ENCODE measurements at regions not wholly inside any gene's neighbourhood (a gene's known extent, or its start where the extent isn't known, plus 50 kb on each side); places are given as distances from the start of the nearest gene placed in this dataset.

DNA sequence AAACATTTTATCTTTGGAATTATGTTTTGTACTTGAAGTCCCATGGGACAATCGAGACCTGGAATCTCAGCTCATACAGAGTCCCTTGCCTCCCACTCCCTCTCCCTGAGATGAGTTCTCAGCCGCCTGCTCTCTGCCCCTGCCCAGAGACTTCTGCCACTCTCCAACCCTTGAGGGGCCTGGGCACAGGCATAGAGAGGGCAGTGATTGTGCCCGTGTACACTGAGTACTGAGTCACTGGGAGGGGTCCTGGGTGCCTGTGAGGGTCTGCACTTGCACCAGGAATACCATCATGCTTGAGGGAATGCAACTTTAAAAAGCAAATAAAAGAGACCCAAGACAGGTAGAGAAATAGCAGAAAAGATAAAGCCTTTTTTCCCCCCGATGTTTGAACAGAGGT is 453.8 kb upstream of the HS3ST5 start:
- intact Hi-C loops (cut with DNase I) = no loop called here
- no peak for DNase-seq (ENCODE audit: low spot score)

GRCh38 chr6:114793428-114793827 is 450.6 kb upstream of the HS3ST5 start:
- intact Hi-C loops (cut with DNase I) = no loop called here
- DNase-seq (ENCODE audit: low spot score) = no peak

- intact Hi-C loops (cut with DNase I) = no loop called here
- DNase-seq (ENCODE audit: low spot score) = no peak
These were observed 442.7 kb upstream of the HS3ST5 start for GRCh38 chr6:114785235-114786127.

DNA sequence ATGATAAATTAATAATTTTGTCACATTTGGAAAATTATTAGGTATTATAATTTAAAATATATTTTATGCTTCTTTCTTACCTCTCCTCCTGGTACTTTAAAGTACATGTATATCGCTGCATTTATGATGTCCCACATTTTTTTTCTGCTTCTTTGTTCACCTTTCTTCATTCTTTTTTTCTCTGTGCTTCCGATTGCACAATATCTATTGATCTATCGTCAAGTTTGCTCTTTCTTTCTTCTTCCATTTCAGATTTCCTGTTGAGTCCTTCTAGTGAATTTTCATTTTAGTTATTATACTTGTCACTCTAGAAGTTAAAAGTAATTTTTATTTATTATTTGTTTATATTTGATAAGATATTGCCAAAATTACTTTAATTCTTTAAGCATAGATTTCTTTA is 441.0 kb upstream of the HS3ST5 start:
- intact Hi-C loops (cut with DNase I) = no loop called here
- no peak for DNase-seq (ENCODE audit: low spot score)

GRCh38 chr6:114783083-114783482 is 440.3 kb upstream of the HS3ST5 start:
- intact Hi-C loops (cut with DNase I) = no loop called here
- DNase-seq (ENCODE audit: low spot score) = no peak

GRCh38 chr6:114764866-114765265 is 422.0 kb upstream of the HS3ST5 start:
- DNase-seq (ENCODE audit: low spot score) = no peak
- intact Hi-C loops (cut with DNase I) = no loop called here

- intact Hi-C loops (cut with DNase I) = no loop called here
- DNase-seq (ENCODE audit: low spot score) = no peak
These were observed 419.3 kb upstream of the HS3ST5 start for GRCh38 chr6:114762145-114762544.

DNA sequence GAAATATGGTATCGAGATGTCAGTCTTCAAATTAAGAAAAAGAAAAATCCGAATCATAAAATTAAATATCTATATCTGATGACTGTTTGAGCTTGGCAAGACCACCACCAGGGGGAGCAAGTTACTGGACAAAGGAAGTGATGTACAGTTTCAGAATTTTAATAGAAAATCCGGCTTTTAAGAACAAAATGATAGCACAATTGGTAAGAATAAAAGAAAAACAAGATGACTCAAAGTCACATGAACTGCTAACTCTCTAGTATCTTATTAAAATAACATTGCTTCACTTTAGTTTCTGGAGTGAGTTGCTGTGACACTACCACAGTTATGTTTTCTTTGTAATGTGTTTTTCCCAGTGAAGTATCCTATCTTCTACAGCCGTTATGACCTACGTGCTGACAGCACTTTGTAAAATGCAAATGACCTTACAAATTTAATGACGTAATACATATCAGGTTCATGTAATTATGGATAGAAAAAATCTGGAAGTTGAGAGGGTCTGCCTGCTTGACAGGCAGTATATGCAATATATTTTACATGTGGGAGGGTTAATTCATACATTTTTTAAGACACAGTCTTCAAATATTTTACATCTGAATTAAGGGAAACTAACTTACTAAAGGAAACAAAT is 405.3 kb upstream of the HS3ST5 start:
- intact Hi-C loops (cut with DNase I) = no loop called here
- DNase-seq (ENCODE audit: low spot score) = no peak

GRCh38 chr6:114740547-114740946 is 397.7 kb upstream of the HS3ST5 start:
- intact Hi-C loops (cut with DNase I) = no loop called here
- no peak for DNase-seq (ENCODE audit: low spot score)

DNA sequence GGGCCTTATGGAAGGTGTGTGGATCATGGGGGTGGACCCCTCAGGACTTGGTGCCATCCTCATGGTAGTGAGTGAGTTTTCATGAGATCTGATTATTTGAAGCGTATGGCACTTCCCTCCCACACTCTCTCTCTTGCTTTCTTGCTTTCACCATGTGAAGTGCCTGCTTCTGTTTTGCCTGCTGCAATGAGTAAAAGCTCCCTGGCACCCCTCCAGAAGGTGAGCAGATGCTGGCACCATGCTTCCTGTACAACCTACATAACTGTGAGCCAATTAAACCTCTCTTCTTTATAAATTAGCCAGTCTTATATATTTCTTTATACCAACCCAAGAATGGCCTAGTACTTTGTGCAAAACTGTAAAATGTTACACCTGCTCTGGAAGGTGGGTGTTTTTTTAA is 396.8 kb upstream of the HS3ST5 start:
- intact Hi-C loops (cut with DNase I) = no loop called here
- no peak for DNase-seq (ENCODE audit: low spot score)

- intact Hi-C loops (cut with DNase I) = no loop called here
- DNase-seq (ENCODE audit: low spot score) = no peak
These were observed 392.4 kb upstream of the HS3ST5 start for GRCh38 chr6:114735025-114735735.

GRCh38 chr6:114733596-114733995 is 390.8 kb upstream of the HS3ST5 start:
- no peak for DNase-seq (ENCODE audit: low spot score)
- intact Hi-C loops (cut with DNase I) = no loop called here

DNA sequence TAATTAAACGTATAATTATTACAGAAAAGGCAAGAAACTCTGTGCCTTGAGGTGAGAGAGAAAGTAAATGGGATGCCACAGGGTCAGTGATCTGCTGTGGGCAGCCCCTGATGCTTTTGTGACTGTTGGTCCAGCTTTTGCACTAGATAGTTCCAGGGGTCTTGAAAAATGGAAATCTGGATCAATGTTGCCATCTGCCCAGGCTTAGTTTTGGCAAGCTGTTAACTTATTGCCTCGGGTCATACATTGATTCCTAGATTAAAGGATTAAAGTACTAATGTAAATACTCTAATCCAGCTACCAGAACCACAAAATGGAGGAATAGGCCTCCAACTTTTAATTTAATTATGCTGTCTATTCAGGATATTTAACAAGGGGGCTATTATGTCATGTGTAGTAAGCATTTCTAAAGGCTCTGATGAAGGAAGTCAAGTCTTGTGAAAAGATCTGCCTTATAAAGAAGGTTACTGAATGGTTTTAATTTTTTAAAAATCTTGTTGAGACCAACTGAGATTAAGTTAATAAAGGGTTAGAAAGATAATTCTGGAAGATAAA is 376.0 kb upstream of the HS3ST5 start:
- no peak for DNase-seq (ENCODE audit: low spot score)
- intact Hi-C loops (cut with DNase I) = no loop called here

GRCh38 chr6:114718186-114718585 is 375.4 kb upstream of the HS3ST5 start:
- no peak for DNase-seq (ENCODE audit: low spot score)
- intact Hi-C loops (cut with DNase I) = no loop called here

DNA sequence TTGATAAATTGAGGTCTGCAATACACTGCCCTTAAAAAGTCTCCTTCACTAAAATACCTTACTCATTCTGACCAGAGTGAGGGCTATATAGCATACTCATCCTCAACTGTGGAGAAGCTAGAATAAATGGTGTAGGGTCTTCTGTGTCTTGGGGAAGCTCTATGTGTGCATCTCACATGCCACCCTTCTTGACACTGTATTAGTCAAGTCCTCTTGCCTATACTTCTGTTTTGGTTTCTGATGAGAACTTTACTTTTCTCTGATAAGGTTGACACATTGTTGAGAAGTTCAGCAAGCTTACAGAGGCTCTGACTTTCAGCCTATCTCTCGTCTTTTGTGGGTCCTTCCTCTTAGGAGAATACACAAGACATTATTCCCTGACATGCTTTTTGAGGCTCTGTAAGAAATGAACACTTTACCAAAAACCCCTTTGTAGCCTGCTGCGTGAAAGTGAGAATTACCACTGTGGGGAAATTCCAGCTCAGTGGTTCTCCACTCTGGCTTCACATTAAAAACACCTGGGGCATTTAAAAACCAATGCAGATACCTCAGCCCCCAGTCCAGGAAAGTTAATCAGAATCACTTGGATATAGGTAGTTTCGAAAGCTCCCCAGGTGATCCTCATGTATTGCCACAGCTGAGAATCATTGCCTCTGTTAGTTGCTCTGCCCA is 372.1 kb upstream of the HS3ST5 start:
- no peak for DNase-seq (ENCODE audit: low spot score)
- intact Hi-C loops (cut with DNase I) = no loop called here

GRCh38 chr6:114713690-114714089 is 370.9 kb upstream of the HS3ST5 start:
- no peak for DNase-seq (ENCODE audit: low spot score)
- intact Hi-C loops (cut with DNase I) = no loop called here

- intact Hi-C loops (cut with DNase I) = no loop called here
- no peak for DNase-seq (ENCODE audit: low spot score)
These were observed 369.4 kb upstream of the HS3ST5 start for GRCh38 chr6:114712129-114712662.

DNA sequence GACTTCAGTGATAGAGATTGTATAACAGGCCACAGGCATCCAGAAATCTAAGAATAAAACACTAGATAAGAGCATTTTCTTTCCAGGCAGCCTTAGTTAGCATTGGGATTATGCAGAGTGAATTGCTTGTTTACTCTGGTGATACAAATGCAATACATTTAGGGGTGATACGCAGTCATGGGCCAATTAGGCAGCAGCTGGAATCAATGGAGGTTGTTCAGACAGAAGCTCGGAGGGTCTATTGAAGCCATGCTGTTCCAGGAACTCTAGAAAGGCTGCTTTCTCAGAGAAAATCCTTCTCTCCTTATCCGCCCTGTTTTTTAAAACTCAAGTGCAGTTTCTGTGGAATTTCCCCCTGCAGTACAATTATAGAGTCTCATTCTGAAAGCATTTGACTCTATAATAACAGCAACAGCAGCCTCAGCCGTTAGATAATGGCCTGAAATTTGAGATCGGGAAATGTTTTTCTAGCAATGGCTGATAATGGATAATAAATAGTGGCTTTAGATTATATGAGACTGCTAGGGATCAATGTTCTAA is 364.3 kb upstream of the HS3ST5 start:
- intact Hi-C loops (cut with DNase I) = no loop called here
- no peak for DNase-seq (ENCODE audit: low spot score)

- no peak for DNase-seq (ENCODE audit: low spot score)
- intact Hi-C loops (cut with DNase I) = no loop called here
These were observed 347.8 kb upstream of the HS3ST5 start for GRCh38 chr6:114690625-114691024.

Measured in posterior vena cava (tissue), 2 donors.